Suppressor macrophage treated with lipopolysaccharide for 4 hours (primary cell): ENCODE measurements at regions not wholly inside any gene's neighbourhood (a gene's known extent, or its start where the extent isn't known, plus 50 kb on each side); places are given as distances from the start of the nearest gene placed in this dataset.
"Not testable (repeated sequence)": the region's sequence is repeated elsewhere in the genome, so short reads cannot be mapped to it uniquely, and the experiment has no call there.

Source experiments
- DNase-seq: peaks from one replicate; pipeline ENCODE4 v3.0.0-alpha.2; 2020

DNA sequence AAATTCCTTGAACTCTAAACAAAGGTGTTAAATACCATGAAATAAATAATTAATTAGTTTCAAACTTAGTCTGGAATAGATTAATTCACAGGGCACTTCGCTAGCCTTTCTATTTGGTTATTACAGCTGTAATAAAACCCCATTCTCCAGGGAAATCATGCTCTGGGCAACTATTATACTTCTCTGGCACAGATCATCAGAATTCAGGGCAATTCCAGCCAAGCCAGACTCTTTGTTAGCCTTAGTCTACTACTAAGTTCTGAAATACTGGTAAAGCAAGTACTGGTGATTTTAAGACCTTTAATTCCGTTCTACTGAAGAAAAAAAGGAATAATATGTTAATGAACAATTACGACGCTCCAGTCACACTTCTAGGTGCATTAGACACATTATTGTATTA, 123.4 kb upstream of the PDE1A start:
- DNase-seq = no peak

DNA sequence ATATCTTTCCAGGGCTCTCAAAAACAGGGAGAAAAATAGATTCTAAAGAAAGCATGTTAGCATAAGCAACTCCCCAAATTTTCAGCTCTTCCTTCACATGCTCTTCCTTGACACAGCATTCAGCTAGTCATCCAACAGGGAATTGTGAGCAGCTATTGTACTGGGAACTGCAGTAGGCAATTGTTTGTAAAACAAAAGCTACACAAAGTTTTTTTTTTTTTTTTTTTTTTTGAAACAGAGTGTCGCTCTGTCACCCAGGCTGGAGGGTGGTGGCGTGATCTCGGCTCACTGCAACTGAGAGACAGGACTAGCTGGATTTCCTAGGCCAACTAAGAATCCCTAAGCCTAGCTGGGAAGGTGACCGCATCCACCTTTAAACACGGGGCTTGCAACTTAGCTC, 125.4 kb upstream of the PDE1A start:
- DNase-seq = not testable (repeated sequence)

DNA sequence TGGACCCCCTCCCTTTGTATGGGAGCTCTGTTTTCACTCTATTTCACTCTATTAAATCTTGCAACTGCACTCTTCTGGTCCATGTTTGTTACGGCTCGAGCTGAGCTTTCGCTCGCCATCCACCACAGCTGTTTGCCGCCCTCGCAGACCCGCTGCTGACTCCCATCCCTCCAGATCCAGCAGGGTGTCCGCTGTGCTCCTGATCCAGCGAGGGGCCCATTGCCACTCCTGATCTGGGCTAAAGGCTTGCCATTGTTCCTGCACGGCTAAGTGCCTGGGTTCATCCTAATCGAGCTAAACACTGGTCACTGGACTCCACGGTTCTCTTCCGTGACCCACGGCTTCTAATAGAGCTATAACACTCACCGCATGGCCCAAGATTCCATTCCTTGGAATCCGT, 125.9 kb upstream of the PDE1A start:
- DNase-seq = not testable (repeated sequence)

DNA sequence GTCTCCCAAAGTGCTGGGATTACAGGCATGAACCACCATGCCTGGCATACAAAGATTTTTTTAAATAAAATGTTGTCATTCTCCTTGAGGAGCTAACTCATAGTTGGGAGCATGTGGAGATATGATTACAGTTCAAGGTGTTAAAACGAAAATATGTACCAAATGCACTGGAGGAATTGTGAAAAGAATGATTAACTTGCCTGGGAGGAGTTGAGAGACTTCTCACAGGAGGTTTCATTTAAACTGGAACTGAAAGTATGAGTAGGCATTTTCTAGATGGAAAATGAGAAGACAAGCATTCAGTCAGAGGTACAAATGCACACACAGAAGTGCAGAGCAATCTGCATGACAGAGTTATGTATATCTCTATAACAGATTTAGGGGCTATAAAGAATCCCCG, 126.6 kb upstream of the PDE1A start:
- DNase-seq = peak; percentile 66

DNA sequence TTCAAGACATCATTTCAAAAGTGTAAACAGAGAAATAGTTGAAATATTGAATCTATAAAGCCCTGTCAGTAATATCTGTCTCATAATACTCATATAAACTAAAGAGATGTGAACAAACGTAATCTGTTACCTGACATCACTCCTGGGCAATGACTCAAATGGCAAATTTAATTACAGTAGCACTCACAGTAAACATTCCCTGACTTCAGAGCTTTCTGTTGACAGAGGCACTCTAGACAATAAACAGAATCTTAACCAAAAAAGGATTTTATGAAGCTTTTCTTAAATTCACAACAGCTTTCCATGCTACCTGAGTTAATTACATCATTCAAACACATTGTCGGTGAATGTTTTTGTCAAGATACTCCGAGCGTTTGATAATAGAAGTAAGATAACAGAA, 128.1 kb upstream of the PDE1A start:
- no peak for DNase-seq

DNA sequence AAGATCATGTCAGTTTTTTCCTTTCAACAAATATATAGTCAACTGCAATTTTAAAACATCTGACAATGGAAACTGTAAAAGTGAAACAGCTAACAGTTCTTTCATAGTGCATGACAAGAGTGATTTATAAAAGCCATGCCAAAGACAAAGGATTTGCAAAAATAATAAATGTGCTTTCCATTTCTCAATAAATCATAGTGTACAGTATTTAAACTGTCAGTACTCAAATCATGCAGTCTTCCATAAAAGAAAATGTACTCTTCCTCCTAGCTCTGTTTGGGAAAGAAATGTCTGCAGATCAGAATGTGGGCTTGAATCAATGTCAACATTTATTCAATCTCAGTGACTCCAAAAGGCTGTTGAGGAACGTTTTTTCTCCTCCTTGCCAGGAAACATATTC, 131.7 kb upstream of the PDE1A start:
- no peak for DNase-seq

DNA sequence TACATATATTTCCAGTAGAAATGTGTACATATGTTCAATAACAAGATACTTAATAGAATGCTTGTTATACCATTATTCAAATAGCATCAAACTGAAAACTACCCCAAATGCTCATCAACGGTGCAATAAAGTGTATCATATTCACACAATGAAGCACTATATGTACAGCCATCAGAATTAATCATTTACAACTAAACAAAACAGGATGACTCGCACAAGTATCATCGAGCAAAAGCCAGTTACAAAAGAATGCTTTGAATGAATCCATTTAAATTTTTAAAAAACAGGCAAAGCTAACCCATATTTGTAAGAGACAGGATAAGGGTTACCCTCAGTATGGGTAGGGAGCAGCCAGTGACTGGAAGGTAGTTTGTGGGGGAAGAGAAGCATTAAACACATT, 132.8 kb upstream of the PDE1A start:
- DNase-seq = no peak

DNA sequence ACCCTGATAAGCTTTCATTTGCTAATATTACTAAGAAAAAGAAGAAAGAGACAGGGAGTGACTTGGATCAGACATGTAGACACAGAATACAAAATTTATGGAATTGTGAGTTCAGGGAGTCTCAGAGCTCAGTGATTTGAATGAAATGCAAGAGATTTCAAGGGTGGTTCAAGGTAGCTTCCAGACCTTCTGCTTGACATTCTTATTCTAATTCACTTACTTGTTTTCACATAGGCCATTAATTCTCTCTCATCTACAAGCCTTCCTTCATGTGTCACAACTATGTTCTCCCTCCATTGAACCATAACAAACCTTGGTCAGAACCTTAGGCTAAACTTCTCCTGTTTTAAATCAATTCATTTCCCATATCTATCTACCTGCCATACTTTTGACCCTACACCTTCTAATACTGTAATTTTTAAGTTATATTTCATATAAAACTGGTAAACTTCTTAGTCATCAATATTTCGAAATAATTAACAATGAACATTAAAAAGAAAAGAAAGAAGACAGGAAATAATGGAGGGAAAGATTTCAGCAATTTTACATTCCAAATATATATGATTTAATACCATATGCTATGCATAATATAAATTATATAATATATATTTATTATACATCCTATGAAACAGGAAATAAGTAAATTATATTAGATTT, 139.2 kb upstream of the PDE1A start:
- no peak for DNase-seq

DNA sequence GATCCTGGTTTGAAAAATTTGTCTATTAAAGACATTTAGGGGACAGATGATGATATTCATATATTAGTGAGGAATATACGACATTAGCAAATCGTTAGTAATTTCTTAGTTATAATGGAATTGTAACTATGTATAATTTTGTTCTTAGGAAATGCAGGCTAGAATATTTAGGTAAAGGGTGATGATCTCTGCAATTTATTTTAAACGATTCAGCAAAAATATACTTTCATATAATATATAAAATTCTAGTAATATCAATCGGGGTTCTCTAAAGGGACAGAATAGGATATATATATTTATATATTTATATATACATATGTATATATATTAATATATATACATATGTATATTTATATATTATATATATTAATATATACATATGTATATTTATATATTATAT, 142.5 kb upstream of the DNAJC10 start:
- no peak for DNase-seq

DNA sequence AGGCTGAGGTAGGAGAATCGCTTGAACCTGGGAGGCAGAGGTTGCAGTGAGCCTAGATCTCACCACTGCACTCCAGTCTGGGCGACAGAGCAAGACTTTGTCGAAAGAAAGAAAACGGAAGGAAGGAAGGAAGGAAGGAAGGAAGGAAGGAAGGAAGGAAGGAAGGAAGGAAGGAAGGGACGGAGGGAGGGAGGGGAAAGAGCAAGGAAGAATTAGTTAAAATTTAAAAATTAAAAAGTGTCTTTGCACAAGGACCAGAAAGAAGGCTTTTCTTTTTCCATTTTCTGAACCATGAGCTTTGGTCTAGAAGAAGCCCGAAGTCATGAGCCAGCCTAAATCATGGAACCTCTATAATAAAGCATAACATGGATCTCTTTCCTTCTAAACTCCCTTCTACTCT, 138.2 kb upstream of the DNAJC10 start:
- DNase-seq = no peak

DNA sequence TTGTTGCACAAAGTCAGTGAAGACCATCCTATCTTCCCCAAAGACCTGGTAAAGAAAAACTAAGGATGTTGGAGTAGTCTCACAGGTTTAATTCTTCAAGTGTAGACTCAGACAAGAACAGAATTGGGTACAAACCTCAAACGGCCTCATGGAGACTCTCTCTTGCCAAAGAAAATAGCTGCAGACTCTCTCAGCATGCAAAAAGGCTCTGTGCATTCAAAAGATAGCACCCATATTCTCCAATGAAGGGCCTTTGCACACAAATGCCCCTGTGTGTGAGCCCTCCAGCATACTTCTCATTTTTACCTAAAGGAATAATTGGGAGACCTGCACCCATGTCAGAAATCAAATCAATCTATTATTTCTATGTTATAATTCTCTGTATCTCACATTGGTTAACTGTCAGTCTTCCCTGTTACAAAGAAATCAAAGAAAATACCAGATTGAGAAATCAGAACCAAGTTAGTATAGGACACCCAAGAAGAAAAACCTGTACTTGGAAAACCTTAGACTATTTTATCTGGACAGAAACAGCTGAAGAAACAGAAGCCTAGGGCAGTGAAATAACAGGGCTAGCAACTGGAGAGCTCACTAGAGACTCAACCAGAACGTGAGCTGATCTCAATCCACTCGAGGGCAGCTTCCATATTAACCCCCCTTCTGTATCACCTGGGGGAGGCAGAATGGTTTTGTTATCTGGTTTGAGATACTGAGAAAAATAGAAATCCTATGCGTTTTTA, 134.7 kb upstream of the DNAJC10 start:
- DNase-seq = no peak

DNA sequence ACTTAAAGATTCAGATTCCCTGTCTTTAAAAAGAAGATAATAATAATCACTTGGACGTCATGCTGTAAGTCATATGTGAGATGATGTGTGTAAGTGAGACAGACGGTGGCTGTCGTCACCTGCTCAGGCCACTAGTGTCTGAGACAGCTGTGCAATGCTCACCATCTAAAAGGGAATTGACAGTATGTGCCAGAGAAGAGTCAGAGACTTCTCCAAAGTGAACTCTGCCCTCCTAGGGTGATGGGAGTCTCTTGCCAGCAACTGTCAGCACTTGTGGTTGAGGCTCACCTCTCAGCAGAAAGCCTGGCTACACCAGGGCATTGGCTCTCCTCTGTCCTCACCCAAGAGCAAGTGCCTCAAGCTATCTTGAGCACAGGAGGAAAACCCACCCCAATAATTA, 131.6 kb upstream of the DNAJC10 start:
- DNase-seq = no peak

DNA sequence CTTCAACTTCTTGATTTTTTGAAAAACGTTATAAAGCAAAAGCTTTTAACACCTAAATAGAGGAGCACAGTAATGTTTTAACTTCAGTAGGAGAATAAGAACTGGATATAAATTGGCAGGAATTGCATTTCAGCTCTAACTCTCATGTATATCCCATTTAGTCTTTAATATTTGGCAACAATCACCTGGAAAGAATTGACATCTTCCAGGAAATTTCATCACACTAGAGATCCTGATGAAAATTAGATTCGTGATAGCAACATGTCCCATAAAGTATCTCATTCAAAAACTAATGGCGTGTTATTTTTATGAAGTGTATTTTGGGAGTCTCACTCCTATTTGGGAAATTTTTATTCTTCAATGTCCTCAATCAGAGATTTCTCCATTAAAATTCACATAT, 131.1 kb upstream of the DNAJC10 start:
- no peak for DNase-seq

DNA sequence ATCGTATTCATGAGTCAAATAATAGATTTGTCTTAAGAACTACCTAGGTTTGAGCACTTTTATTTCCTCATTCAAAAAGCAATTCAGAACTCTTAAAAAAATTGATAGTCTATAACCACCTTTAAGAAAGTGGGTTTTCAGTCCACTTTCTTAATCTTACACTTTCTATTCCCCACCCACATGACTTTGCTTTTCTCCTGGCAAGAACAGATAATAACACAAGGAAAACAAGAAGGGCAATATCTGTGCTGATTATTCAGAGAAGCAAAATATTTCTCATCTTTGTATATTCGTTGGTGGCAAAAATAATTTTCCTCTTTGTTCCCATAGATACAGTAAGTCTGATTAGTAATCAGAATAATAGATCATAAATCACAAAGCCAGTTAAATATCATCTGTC, 130.6 kb upstream of the DNAJC10 start:
- DNase-seq = no peak

DNA sequence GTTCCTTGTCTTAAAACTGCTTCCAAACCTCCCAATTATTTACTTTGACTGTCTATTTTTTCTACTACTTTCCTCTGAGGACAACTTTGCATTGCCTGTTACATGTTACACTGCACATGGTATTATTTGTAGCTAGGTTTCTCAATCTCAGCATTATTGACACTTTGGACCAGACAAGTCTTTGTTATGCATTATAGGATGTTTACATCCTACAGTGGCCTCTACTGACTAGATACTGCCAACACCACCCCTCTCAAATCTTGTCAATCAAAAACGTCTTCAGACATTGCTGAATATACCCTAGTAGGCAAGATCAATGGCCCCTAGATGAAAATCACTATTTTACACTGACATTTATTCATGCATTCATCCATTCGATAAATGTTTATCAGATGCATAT, 129.6 kb upstream of the DNAJC10 start:
- no peak for DNase-seq

DNA sequence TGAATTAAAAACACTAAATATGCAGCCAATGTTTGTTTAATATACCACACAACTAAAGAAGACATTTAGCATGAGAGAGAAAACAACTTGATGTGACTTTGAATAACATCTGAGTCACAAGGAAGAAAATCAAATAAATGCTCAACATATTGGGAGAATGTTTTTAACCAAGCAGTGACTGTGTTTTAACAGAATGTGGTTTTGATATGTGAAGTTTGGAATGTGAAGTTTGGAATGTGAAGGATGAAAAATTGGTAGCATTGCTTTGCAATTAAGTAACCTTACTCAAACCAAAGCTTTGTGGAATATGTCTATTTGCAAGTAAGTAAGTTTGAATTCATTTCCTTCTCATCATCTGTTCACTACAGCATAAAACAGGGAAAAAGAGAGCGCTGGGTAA, 128.2 kb upstream of the DNAJC10 start:
- no peak for DNase-seq

DNA sequence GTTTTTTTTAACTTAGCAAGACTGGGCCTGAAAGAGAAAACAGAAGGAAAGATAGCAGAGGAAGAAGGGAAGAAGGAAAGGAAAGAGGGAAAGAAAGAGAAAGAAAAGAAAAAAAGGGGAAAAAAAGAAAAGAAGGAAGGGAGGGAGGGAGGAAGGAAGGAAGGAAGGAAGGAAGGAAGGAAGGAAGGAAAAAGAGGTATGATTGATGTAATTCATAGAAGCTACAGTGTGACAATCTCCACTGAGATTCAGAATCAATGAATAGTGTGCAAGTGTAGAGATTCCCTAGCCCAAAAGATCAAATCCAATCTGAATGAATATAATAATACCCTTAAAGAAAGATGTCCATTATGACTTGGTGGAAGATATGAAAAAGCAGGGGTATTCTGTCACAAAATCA, 126.9 kb upstream of the DNAJC10 start:
- no peak for DNase-seq

DNA sequence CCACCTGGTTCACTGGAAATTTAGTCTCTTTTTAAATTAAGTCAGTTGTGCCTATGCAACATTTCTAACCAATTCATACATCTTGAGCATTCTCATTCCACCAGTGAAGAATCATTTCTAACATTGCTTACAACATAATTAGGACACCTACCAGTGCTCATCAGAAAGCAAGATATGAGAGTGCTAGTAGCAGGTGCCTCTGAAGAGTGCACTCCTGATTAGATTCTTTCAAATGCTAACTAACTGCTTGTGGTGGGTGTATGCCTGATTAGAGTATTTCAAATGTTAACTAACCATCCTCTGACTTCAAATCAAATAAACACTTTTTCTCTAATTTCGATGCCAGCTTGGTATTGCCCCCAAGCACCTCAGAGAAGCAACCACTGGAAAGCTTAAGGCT, 124.3 kb upstream of the DNAJC10 start:
- DNase-seq = no peak

DNA sequence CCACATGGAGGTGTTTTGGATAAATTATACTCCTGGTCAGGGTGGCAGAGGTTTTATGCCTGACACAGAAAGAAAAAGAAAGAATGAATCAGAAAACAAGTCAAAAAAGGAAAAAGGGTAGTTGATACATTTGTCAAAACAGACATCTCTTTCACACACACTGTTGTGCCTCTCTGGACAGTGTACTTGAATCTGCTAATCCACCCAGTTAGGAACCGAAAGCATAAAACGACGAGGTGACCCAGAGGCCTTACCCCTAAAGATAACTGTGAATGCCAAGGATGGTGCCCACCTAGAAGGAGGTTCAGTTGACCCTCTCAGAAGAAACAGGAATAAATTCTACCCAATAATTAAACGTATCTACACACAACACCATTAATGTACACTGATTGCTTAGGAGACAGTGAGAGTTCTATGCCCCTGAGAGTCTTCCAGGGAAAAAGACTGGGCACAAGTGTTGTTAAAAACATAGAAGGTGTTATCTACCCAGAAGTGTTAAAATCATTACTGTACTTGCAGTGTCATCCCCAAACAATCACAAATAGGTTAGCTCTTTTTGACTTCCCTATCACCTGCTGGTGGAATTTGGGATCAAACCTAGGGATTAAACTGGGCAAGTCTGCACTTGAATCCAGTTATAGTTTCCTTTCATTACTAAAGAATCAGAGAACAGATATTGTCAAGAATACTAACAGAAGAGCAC, 123.2 kb upstream of the DNAJC10 start:
- DNase-seq = no peak

DNA sequence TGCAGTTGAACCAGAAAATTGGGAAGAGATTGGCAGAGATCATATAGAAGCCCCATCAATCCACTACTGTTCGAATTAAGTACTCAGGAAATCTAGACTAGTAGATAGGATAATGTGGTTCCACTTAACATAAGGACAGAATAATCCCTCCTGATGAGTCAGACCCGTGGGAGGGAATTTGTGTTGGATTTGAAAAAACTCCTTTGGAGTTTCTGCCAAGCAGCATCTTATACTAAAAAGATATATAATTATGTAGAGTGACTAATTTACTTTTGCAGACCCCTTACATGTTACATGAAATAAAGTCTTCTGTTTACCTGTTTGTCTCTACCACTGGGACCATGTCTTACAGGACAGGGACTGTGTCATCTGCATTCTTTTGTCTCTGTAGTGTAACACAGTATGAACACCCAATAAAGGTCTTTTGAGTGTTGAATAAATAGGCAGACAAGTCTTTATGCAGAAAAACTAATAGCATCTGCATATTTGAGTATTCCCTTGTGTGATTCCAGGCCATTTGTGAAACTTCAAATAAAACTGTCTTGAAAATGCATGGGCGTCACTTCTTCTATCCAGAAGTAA, 122.6 kb upstream of the DNAJC10 start:
- peak; percentile 0 for DNase-seq

DNA sequence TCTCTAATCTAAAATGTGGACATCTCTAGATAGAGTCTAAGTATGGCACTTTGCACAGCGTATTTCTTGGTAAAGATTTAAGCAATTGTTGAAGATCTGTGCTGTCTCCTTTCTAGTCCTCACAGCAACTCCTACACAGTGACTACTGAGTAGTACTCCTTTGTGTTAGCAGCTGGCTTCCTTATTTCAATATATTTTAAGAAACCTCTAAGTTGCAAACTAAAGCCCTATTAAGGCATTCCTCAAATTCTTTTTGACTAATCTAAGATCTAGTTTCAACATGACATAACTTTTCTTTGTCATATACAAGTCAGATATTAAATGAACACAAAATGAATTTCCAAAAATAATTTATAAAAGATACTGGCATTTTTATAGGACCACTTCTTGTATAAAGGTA, 121.8 kb upstream of the DNAJC10 start:
- DNase-seq = no peak

DNA sequence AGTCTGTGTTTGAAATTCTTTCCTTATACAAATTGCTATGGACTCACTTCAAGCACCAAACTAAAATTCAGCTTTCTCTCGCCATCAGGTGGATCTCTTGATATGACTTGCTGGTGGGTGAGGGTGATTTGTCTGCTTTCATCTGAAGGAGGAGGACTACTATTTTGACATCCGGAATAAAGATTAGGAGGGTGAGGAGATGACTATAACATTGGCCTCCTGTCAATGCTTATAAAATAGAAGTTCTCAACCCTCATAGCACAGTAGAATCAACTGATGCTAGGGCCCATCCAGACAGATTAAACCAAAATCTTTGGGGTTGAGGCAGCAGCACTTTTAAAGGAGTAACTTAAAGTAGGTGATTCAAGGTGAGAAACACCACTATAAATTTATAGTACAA, 120.4 kb upstream of the DNAJC10 start:
- DNase-seq = no peak

DNA sequence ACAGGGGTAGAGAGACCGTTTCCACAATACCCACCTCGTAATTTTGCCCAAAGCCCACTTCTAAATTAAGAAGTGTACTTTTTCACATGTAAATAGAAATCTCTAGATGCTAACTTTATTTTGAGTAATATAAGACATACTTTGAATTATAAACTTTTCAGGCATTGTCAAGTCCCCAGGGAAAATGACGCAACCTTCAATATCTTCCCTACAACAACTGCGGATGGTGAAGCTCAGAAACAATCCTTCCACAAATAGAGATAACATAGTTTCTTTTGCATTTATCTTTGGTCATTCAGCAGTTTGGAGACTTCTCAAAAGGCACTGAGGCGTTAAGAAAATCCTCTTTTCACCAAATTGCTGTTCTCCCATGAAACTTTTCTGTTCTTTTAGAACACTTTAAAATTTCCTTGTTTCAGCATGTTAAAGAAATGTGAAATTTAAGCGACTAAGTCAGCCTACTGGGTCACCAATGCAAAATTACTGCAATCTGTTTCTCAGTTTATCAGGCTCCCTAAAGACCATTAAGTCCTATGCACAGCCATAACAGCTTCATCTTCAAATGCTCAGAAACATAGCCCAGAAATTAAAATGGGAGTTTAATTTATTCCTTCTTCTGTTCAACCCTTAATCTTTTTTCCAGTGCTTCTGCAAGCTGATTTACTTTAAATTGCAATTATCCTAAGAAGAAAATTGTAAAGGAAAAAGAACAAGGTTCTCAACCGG, 118.3 kb upstream of the DNAJC10 start:
- no peak for DNase-seq
